ENCODE measurements at regions not wholly inside any gene's neighbourhood (a gene's known extent, or its start where the extent isn't known, plus 50 kb on each side); places are given as distances from the start of the nearest gene placed in this dataset.

DNA sequence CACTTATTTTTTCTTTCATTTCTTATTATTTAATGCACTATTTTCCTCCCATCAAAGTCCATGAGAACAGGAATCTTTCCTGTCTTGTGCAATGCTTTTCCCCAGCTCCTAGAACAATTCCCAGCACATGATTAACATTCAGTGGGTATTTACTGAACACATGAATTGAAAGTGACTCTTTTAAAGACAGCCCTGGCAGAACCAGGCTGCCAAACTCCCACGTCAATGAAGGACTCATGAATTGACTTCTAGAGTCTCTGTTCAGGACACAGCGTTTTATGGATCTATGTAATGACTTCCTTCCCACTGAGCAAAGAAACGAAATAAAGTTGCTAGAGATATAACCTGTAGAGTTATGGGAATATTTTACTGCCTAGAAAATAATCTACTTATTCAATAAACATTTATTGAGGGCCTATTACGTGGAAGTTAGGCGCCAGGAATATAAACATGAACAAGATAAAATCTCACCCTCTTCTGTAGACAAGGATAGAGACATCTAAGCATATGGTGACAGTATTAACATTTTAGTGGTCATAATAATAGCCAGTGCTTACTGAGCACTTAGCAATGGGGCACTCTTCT, 485.9 kb upstream of the KLF4 start:
- Histone ChIP-seq H2BK12ac (ENCODE audit: insufficient read length, low read depth, low read length) (no peak overlapping the region), H2BK15ac (ENCODE audit: low read depth, low read length) (no peak overlapping the region), H3K79me2 (ENCODE audit: insufficient read depth, low read length) (no peaks in the 10 kb centered on the region), H3K4me2 (ENCODE audit: insufficient read depth, insufficient read length, low read length) (no peak overlapping the region), H3K79me1 (ENCODE audit: insufficient read depth, low read depth, low read length, poor library complexity, severe bottlenecking) (no peaks in the 10 kb centered on the region), H4K5ac (ENCODE audit: insufficient read length, low read depth, low read length) (no peak overlapping the region), H3K23me2 (ENCODE audit: insufficient read length, low read depth, low read length, poor library complexity, severe bottlenecking) (no peaks in the 10 kb centered on the region), H3K27me3 (ENCODE audit: insufficient read depth, low read length) (no peaks in the 10 kb centered on the region), H3K9me3 (ENCODE audit: control insufficient read depth, low read depth, low read length) (no peaks in the 10 kb centered on the region), H2BK20ac (ENCODE audit: low read depth, low read length, poor library complexity, severe bottlenecking) (no peak overlapping the region), H3K4me1 (ENCODE audit: insufficient read depth, low read length) (no peaks in the 10 kb centered on the region), H3K18ac (ENCODE audit: insufficient read length, low read depth, low read length) (no peak overlapping the region), H3K23ac (ENCODE audit: insufficient read length, low read depth, low read length) (no peak overlapping the region), H3K27ac (ENCODE audit: insufficient read length, low read depth, low read length) (no peak overlapping the region), H2AK5ac (ENCODE audit: insufficient read length, low read length) (no peak overlapping the region), H3K56ac (ENCODE audit: insufficient read length, low read depth, low read length) (no peak overlapping the region), H2AFZ (ENCODE audit: low read length) (no peak overlapping the region), H2BK5ac (ENCODE audit: insufficient read length, low read length) (no peak overlapping the region), H4K8ac (replicated peaks; ENCODE audit: insufficient read length, low read depth, low read length) (no peak overlapping the region), H3T11ph (ENCODE audit: low read length) (no peak overlapping the region), H3K9ac (ENCODE audit: extremely low read depth, insufficient read length, low read length) (no peak overlapping the region), H3K4ac (ENCODE audit: low read depth, low read length) (no peak overlapping the region), H4K20me1 (ENCODE audit: control insufficient read depth, insufficient read depth, insufficient read length) (no peaks in the 10 kb centered on the region), H3K14ac (ENCODE audit: insufficient read depth, low read length) (no peak overlapping the region), H4K91ac (ENCODE audit: insufficient read length, low read depth, low read length) (no peak overlapping the region), H2BK120ac (ENCODE audit: low read depth, low read length, poor library complexity, severe bottlenecking) (no peak overlapping the region)
- DNase-seq: no peak
- H3K36me3 Mint-ChIP-seq (ENCODE audit: insufficient read depth in 1 of 3, low read depth in 3 of 3): no peaks in the 10 kb centered on the region
- no peak overlapping the region for H3K27ac Mint-ChIP-seq
- no CpG with 5 or more reads among the region's 5 CpGs for WGBS (ENCODE audit: extremely low coverage, insufficient read length, low lambda C conversion rate)
- H3K4me3 Mint-ChIP-seq: no peak overlapping the region
- H3K9me3 Mint-ChIP-seq: no peaks in the 10 kb centered on the region
- no peaks in the 10 kb centered on the region; the same call in 1 of the 2 replicates for H3K27me3 Mint-ChIP-seq (ENCODE audit: low read depth)
- TF ChIP-seq, protein P1, sequence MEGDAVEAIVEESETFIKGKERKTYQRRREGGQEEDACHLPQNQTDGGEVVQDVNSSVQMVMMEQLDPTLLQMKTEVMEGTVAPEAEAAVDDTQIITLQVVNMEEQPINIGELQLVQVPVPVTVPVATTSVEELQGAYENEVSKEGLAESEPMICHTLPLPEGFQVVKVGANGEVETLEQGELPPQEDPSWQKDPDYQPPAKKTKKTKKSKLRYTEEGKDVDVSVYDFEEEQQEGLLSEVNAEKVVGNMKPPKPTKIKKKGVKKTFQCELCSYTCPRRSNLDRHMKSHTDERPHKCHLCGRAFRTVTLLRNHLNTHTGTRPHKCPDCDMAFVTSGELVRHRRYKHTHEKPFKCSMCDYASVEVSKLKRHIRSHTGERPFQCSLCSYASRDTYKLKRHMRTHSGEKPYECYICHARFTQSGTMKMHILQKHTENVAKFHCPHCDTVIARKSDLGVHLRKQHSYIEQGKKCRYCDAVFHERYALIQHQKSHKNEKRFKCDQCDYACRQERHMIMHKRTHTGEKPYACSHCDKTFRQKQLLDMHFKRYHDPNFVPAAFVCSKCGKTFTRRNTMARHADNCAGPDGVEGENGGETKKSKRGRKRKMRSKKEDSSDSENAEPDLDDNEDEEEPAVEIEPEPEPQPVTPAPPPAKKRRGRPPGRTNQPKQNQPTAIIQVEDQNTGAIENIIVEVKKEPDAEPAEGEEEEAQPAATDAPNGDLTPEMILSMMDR (conservative IDR thresholded peaks at IDR 0.05): no peak
- H3K4me1 Mint-ChIP-seq: peaks cover 12 to 16% of the 10 kb centered on the region in 2 experiments
